HG02623 (cell line): ENCODE measurements at regions not wholly inside any gene's neighbourhood (a gene's known extent, or its start where the extent isn't known, plus 50 kb on each side); places are given as distances from the start of the nearest gene placed in this dataset.

ENCODE experiments used
- ATAC-seq: cut with Tn5 transposase; IDR thresholded peaks from one replicate; pipeline ENCODE4 v1.9.1; 2021; ENCODE audit warnings: moderate library complexity; ENCODE audit not compliant: unreplicated experiment

- no peak for ATAC-seq
These were observed 331.1 kb upstream of the NR3C2 start for GRCh38 chr4:148773313-148773712.

GRCh38 chr4:148770848-148771247 lies 328.6 kb upstream of the NR3C2 start:
- no peak for ATAC-seq

- ATAC-seq, result no peak
These were observed 328.2 kb upstream of the NR3C2 start for GRCh38 chr4:148770377-148770776.

- ATAC-seq, result no peak
These were observed 322.5 kb upstream of the NR3C2 start for GRCh38 chr4:148764720-148765119.

- no peak for ATAC-seq
These were observed 315.0 kb upstream of the NR3C2 start for GRCh38 chr4:148757171-148757570.

GRCh38 chr4:148749403-148749802 lies 307.2 kb upstream of the NR3C2 start:
- ATAC-seq, result no peak

- no peak for ATAC-seq
These were observed 305.6 kb upstream of the NR3C2 start for GRCh38 chr4:148747721-148748268.

GRCh38 chr4:148740701-148741100 lies 298.5 kb upstream of the NR3C2 start:
- ATAC-seq, result no peak

- no peak for ATAC-seq
These were observed 295.0 kb upstream of the NR3C2 start for GRCh38 chr4:148737061-148737770.

- peak; percentile 67 for ATAC-seq
These were observed 293.4 kb upstream of the NR3C2 start for GRCh38 chr4:148735432-148736155.

GRCh38 chr4:148730766-148731165 lies 288.6 kb upstream of the NR3C2 start:
- no peak for ATAC-seq

- ATAC-seq, result no peak
These were observed 287.9 kb upstream of the NR3C2 start for GRCh38 chr4:148730082-148730640.

- no peak for ATAC-seq
These were observed 275.8 kb upstream of the NR3C2 start for GRCh38 chr4:148717988-148718387.

- ATAC-seq, result no peak
These were observed 274.3 kb upstream of the NR3C2 start for GRCh38 chr4:148716431-148717052.

- no peak for ATAC-seq
These were observed 262.1 kb upstream of the NR3C2 start for GRCh38 chr4:148704291-148704690.

GRCh38 chr4:148694702-148695101 lies 252.5 kb upstream of the NR3C2 start:
- no peak for ATAC-seq

GRCh38 chr4:148693913-148694649 lies 251.9 kb upstream of the NR3C2 start:
- no peak for ATAC-seq

- no peak for ATAC-seq
These were observed 250.0 kb upstream of the NR3C2 start for GRCh38 chr4:148692242-148692641.

GRCh38 chr4:148686449-148686848 lies 244.2 kb upstream of the NR3C2 start:
- ATAC-seq, result no peak

- no peak for ATAC-seq
These were observed 242.4 kb upstream of the NR3C2 start for GRCh38 chr4:148684638-148685037.

- no peak for ATAC-seq
These were observed 238.7 kb upstream of the NR3C2 start for GRCh38 chr4:148680884-148681283.
